ENCODE measurements at regions not wholly inside any gene's neighbourhood (a gene's known extent, or its start where the extent isn't known, plus 50 kb on each side); places are given as distances from the start of the nearest gene placed in this dataset.

- H3K27me3 ChIP-seq (ENCODE audit: insufficient read depth, low read length), result no peaks in the 10 kb centered on the region
- no peaks in the 10 kb centered on the region for H3K9me3 Mint-ChIP-seq (ENCODE audit: unreplicated experiment)
- no peaks in the 10 kb centered on the region for H4K20me1 ChIP-seq (ENCODE audit: insufficient read depth, low read length)
- no peaks in the 10 kb centered on the region for H3K79me2 ChIP-seq (ENCODE audit: insufficient read depth, low read length)
- no peak overlapping the region for H3K4me3 Mint-ChIP-seq (ENCODE audit: unreplicated experiment)
- H3K27me3 Mint-ChIP-seq (ENCODE audit: low read depth, unreplicated experiment), result no peaks in the 10 kb centered on the region
- H3K9me3 ChIP-seq (ENCODE audit: insufficient read depth, low read depth, low read length), result no peaks in the 10 kb centered on the region
- no peaks in the 10 kb centered on the region for H3K36me3 ChIP-seq (ENCODE audit: insufficient read depth, low read length)
- no peak overlapping the region for H3K4me3 ChIP-seq (ENCODE audit: insufficient read depth, low read depth, low read length)
- no peaks in the 10 kb centered on the region for H3K36me3 Mint-ChIP-seq (ENCODE audit: low read depth, unreplicated experiment)
- H3K27ac ChIP-seq (ENCODE audit: low read depth, low read length), result peak overlapping the region; percentile 39
- H3K4me2 ChIP-seq (ENCODE audit: low read length), result peak overlapping the region; percentile 51
- peak overlapping the region; percentile 34 for H3K27ac Mint-ChIP-seq (ENCODE audit: unreplicated experiment)
- H3K4me1 Mint-ChIP-seq (ENCODE audit: low read depth, unreplicated experiment), result peaks cover 11% of the 10 kb centered on the region
- FAIRE-seq, result no peak
- TF ChIP-seq CTCF (IDR thresholded peaks at IDR 0.05; ENCODE audit: insufficient read depth, low read depth, low read length) (peak; percentile 7), EZH2 (IDR thresholded peaks at IDR 0.05; ENCODE audit: insufficient read depth, low read length) (no peak)
- H2AFZ ChIP-seq (ENCODE audit: low read depth, low read length), result no peak overlapping the region
- H3K4me1 ChIP-seq (ENCODE audit: insufficient read depth, low read length), result peaks cover 13% of the 10 kb centered on the region
- peak; percentile 73 for DNase-seq (ENCODE audit: low read depth)
- no peak overlapping the region for H3K9ac ChIP-seq (ENCODE audit: low read length)
Measured at GRCh38 chr2:146821836-146822316, 1023.0 kb upstream of the ACVR2A start.

- no peaks in the 10 kb centered on the region for H3K27me3 Mint-ChIP-seq (ENCODE audit: low read depth, unreplicated experiment)
- no peak overlapping the region for H3K4me3 Mint-ChIP-seq (ENCODE audit: unreplicated experiment)
- no peaks in the 10 kb centered on the region for H3K9me3 Mint-ChIP-seq (ENCODE audit: unreplicated experiment)
- H3K4me3 ChIP-seq (ENCODE audit: insufficient read depth, low read depth, low read length), result no peak overlapping the region
- H3K27ac Mint-ChIP-seq (ENCODE audit: unreplicated experiment), result no peak overlapping the region
- H4K20me1 ChIP-seq (ENCODE audit: insufficient read depth, low read length), result no peaks in the 10 kb centered on the region
- H3K36me3 ChIP-seq (ENCODE audit: insufficient read depth, low read length), result no peaks in the 10 kb centered on the region
- H3K4me2 ChIP-seq (ENCODE audit: low read length), result peak overlapping the region; percentile 32
- no peak overlapping the region for H2AFZ ChIP-seq (ENCODE audit: low read depth, low read length)
- H3K79me2 ChIP-seq (ENCODE audit: insufficient read depth, low read length), result no peaks in the 10 kb centered on the region
- no peak overlapping the region for H3K27ac ChIP-seq (ENCODE audit: low read depth, low read length)
- H3K36me3 Mint-ChIP-seq (ENCODE audit: low read depth, unreplicated experiment), result no peaks in the 10 kb centered on the region
- no peak overlapping the region for H3K9ac ChIP-seq (ENCODE audit: low read length)
- peaks cover 13% of the 10 kb centered on the region for H3K4me1 ChIP-seq (ENCODE audit: insufficient read depth, low read length)
- no peaks in the 10 kb centered on the region for H3K27me3 ChIP-seq (ENCODE audit: insufficient read depth, low read length)
- peaks cover 11% of the 10 kb centered on the region for H3K4me1 Mint-ChIP-seq (ENCODE audit: low read depth, unreplicated experiment)
- H3K9me3 ChIP-seq (ENCODE audit: insufficient read depth, low read depth, low read length), result no peaks in the 10 kb centered on the region
- TF ChIP-seq CTCF (IDR thresholded peaks at IDR 0.05; ENCODE audit: insufficient read depth, low read depth, low read length) (no peak), EZH2 (IDR thresholded peaks at IDR 0.05; ENCODE audit: insufficient read depth, low read length) (no peak)
- DNase-seq (ENCODE audit: low read depth) (peak; percentile 57), FAIRE-seq (no peak)
Measured at GRCh38 chr2:146820672-146821071, 1024.2 kb upstream of the ACVR2A start.

GRCh38 chr2:146818122-146818521, 1026.7 kb upstream of the ACVR2A start:
- H4K20me1 ChIP-seq (ENCODE audit: insufficient read depth, low read length), result no peaks in the 10 kb centered on the region
- H3K27ac ChIP-seq (ENCODE audit: low read depth, low read length), result no peak overlapping the region
- no peak overlapping the region for H3K9ac ChIP-seq (ENCODE audit: low read length)
- H3K27me3 ChIP-seq (ENCODE audit: insufficient read depth, low read length), result no peaks in the 10 kb centered on the region
- Mint-ChIP-seq H3K27ac (ENCODE audit: unreplicated experiment) (no peak overlapping the region), H3K9me3 (ENCODE audit: unreplicated experiment) (peaks cover 1% of the 10 kb centered on the region), H3K4me3 (ENCODE audit: unreplicated experiment) (no peak overlapping the region), H3K27me3 (ENCODE audit: low read depth, unreplicated experiment) (no peaks in the 10 kb centered on the region), H3K36me3 (ENCODE audit: low read depth, unreplicated experiment) (no peaks in the 10 kb centered on the region), H3K4me1 (ENCODE audit: low read depth, unreplicated experiment) (peaks cover 13% of the 10 kb centered on the region)
- FAIRE-seq, result no peak
- peak overlapping the region; percentile 30 for H3K4me2 ChIP-seq (ENCODE audit: low read length)
- H3K4me3 ChIP-seq (ENCODE audit: insufficient read depth, low read depth, low read length), result no peak overlapping the region
- DNase-seq (ENCODE audit: low read depth), result peak; percentile 33
- no peaks in the 10 kb centered on the region for H3K9me3 ChIP-seq (ENCODE audit: insufficient read depth, low read depth, low read length)
- no peak overlapping the region for H2AFZ ChIP-seq (ENCODE audit: low read depth, low read length)
- H3K36me3 ChIP-seq (ENCODE audit: insufficient read depth, low read length), result no peaks in the 10 kb centered on the region
- no peak for TF ChIP-seq EZH2 (IDR thresholded peaks at IDR 0.05; ENCODE audit: insufficient read depth, low read length)
- TF ChIP-seq CTCF (IDR thresholded peaks at IDR 0.05; ENCODE audit: insufficient read depth, low read depth, low read length), result no peak
- peaks cover 13% of the 10 kb centered on the region for H3K4me1 ChIP-seq (ENCODE audit: insufficient read depth, low read length)
- no peaks in the 10 kb centered on the region for H3K79me2 ChIP-seq (ENCODE audit: insufficient read depth, low read length)

Data from astrocyte (in vitro differentiated cells and primary cell).